GM12865 (cell line): ENCODE measurements at regions not wholly inside any gene's neighbourhood (a gene's known extent, or its start where the extent isn't known, plus 50 kb on each side); places are given as distances from the start of the nearest gene placed in this dataset.
A peak's percentile ranks its signal among the peaks of the same experiment; 100 is the strongest.

Experiments
- DNase-seq: peaks from one replicate; pipeline ENCODE4 v3.0.0; 2010; ENCODE audit warnings: low read depth
- H3K4me3 ChIP-seq: 2 replicates; pipeline ENCODE4 v1.5.1; 2011; ENCODE audit warnings: mild to moderate bottlenecking, low read depth, low read length, control low read depth
- TF ChIP-seq, protein P1 (sequence below): IDR thresholded peaks from 2 replicates; pipeline ENCODE4 v1.5.1; 2011; ENCODE audit warnings: low read length, control low read depth, low read depth, inconsistent platforms; ENCODE audit not compliant: insufficient read depth; ENCODE audit errors: missing control alignments

DNA sequence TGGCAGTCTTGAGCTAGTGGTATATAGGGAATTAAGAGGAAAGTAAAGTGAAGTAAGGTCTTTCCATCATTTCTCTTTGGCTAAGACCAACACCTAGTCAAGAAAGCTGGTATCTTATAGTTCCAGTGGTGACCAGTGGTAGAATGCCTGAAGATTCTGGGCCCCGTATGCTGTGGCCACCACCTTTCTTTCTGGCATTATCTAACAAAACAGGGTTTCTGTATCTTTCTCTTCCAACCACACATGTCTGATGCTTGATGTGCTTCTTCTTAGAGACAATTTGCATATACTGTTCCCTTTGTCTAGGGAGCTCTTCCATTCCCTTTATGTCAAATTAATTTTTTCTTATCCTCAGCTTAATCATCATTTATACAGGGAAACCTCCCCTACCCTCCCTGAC, 109.9 kb upstream of the SSBP2 start:
- no peak for DNase-seq
- H3K4me3 ChIP-seq: no peak overlapping the region
- TF ChIP-seq, protein P1, sequence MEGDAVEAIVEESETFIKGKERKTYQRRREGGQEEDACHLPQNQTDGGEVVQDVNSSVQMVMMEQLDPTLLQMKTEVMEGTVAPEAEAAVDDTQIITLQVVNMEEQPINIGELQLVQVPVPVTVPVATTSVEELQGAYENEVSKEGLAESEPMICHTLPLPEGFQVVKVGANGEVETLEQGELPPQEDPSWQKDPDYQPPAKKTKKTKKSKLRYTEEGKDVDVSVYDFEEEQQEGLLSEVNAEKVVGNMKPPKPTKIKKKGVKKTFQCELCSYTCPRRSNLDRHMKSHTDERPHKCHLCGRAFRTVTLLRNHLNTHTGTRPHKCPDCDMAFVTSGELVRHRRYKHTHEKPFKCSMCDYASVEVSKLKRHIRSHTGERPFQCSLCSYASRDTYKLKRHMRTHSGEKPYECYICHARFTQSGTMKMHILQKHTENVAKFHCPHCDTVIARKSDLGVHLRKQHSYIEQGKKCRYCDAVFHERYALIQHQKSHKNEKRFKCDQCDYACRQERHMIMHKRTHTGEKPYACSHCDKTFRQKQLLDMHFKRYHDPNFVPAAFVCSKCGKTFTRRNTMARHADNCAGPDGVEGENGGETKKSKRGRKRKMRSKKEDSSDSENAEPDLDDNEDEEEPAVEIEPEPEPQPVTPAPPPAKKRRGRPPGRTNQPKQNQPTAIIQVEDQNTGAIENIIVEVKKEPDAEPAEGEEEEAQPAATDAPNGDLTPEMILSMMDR: no peak

DNA sequence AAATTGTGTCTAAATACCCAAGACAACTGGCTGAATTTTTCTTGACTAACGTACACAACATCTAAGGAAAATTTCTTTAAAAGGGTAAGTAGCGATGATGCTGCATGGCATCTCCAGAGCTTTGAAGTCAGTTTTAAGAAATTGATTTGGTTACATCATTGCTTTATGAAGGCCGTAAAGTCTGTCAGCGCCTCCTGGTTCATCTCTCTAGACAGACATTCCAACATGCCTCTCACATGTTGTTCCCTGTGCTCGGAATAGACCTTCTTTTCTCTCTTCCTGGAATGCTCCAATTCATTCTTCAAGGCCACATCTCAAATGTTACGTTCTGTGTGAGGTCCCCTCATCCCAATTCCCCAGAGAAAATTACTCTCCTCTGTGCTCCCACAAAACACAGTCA, 108.7 kb upstream of the SSBP2 start:
- no peak overlapping the region for H3K4me3 ChIP-seq
- no peak for DNase-seq
- TF ChIP-seq, protein P1: no peak

DNA sequence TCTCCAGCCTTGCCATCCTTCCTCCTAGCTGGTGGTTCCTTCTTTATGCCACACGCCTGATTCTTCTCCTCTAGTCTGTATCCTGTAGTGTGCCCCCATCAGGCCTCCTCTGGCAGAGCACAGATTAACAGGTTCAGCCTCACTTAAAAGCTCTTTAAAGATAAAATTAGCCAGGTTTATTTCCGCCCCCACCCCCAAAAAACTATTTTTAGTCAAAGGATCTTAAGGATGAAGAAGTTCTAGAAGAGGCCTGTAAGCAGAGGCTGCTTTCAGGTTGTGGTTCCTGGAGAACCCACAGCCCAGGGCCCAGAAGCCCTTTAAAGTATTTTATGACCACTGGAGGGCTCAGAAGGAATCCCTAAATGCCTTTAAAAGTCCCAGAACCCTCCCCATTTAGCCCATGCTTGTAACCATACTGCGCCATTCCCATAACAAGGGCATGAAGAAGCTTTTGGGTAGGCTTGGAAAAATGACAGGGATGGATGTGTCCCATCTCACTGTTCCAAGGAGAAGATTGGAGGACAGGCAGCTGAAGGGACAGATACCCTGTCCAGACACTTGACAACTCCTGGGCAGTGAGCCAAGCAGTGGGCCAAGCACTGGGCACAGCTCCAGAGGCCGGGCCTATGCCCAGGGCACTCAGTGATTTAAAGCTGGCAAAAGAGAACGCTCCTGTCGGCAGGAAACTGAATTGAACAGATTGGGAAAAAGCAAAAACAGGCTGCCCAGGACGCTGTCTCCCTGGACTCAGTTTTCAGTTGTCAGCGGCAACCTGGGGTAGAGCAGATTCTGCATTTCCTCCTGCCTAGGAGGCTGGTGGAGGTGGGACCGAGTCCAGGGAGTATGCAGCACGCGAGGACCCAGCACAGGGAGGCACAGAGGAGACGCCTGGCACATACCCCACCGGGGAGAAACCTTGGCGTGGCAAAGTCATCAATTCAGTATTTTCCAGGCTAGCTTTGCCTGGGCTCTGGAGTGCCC, 106.3 kb upstream of the SSBP2 start:
- peak; percentile 39 for DNase-seq
- TF ChIP-seq, protein P1: peak; percentile 37
- no peak overlapping the region for H3K4me3 ChIP-seq

DNA sequence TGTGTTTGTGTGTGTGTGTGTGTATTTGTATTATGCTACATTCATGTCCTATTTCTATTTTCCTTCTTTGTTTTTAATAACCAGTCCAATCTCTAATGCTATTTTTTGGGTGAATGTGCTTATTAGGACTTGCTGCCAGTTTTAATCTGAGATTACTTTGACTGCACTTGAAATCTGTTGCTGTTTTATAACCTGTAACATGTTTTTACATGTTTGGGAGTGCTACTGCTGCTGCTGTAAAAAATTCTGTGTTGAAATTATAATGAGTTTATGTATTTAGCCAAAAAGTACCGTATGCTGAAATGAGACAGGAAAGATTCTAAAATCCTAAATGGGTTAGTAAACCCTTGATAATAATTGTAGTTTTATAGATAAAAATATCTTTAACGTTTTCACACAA, 104.7 kb upstream of the SSBP2 start:
- H3K4me3 ChIP-seq: no peak overlapping the region
- DNase-seq: no peak
- TF ChIP-seq, protein P1: no peak

DNA sequence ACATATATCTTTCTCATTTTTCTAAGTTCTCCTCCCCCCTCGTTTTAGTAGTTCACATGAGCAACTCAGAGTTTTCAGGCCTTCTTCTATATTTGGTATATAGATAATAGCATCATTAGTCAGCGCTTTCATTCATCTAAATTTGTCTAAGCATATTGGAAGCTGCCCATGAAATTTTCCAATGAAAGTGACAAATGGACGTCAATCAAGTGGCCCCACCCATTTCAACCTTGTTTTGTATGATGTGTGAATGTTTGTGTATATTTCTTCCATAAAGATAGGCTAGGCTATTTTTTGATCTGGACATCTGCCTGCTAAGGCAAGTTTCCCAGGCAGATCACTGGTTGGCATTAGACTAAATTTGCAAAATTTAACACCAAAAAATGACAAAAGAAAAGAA, 104.0 kb upstream of the SSBP2 start:
- no peak for DNase-seq
- no peak overlapping the region for H3K4me3 ChIP-seq

DNA sequence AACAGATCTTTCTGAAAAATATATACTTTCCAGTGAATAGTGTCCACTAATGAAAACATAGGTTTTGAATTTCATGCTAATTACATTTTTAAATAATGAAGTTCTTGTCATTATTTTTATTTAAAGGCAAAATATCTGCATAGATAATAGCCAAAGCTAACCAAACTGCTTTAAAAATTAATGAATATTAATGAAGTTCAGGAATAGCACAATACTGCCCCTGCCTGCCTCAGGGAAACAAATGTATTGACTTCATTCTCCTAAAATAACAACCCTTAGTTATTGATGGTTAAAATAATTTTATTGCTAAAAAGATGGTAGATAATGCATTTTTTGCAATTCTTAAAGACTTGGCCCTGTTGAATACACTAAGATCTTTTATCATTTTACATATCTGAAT, 103.6 kb upstream of the SSBP2 start:
- TF ChIP-seq, protein P1: no peak
- H3K4me3 ChIP-seq: no peak overlapping the region
- no peak for DNase-seq

More for the DNA sequence above, 104.0 kb upstream of the SSBP2 start:
- TF ChIP-seq, protein P1: no peak
